Ecto neural progenitor cell (in vitro differentiated cells): ENCODE measurements at regions not wholly inside any gene's neighbourhood (a gene's known extent, or its start where the extent isn't known, plus 50 kb on each side); places are given as distances from the start of the nearest gene placed in this dataset.

Source experiments
- DNase-seq: peaks from one replicate; pipeline ENCODE4 v3.0.0-alpha.2; 2018; ENCODE audit warnings: low spot score

DNA sequence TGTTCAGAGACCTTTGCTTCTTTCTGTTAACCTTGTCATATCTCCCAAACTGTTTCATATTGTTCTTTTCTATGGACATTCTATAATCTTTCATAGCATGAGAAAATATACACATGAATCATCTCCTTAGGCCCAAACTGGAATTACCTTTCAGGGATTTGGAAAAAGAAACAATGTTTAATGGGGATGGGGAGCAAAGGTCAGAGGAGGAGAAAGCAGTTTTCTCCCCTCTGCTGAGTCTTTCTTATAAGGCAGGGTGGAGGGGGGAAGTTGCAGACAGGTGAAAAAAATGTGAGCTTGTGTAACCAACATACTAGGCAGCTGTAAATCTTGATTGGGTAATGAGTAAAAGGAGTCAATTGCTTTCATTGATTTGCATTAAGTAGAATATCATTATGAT is 164.1 kb downstream of the BRINP2 start:
- DNase-seq, result no peak

DNA sequence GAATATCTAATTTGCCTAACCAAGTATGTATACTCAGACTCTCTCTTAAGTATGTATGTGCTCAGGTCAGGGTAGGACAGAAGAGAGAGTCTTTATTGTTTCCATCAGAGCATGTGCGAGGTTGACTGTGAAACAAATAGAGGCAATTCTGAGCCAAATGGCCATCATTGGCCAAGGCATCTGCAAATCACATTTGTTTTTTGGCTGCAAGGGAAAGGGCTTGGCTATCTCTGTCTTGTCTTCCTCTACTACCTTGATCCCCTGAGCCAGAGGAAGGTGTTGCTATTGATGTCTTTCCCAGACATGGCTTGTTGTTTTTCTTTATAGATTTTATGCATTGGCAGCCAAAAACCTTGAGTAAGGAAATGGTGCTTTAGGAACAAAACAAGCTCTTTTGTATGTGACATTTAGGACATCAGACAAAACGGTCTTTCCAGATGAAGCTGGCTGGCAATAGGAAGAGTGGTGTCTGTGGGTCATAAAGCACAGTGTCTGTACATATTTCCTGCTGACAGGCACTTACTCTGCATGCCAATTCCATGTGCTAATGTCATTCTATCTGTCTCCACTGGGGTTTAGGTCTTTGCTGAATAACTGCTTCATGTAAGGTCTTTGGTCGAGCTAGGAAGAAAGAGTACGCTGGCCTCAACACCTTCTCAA is 163.3 kb downstream of the BRINP2 start:
- DNase-seq, result no peak
